RWPE2 (cell line): ENCODE measurements at regions not wholly inside any gene's neighbourhood (a gene's known extent, or its start where the extent isn't known, plus 50 kb on each side); places are given as distances from the start of the nearest gene placed in this dataset.

Experiments used
- ATAC-seq: fragments of 200-7000 bp; cut with Tn5 transposase; 3 replicates; pipeline ENCODE4 v1.9.1; 2021; ENCODE audit warnings: low read depth
- DNase-seq: peaks from one replicate; pipeline ENCODE4 v3.0.0-alpha.2; 2020; ENCODE audit warnings: low spot score
- H3K27ac ChIP-seq: fragments of 450-650 bp; 2 replicates; pipeline ENCODE4 v1.5.1; 2017; ENCODE audit warnings: mild to moderate bottlenecking; ENCODE audit not compliant: poor library complexity, severe bottlenecking
- H3K27me3 ChIP-seq: fragments of 250-450 bp; sonication (Bioruptor Pico); 2 replicates; pipeline ENCODE4 v1.5.1; 2021; ENCODE audit warnings: mild to moderate bottlenecking, moderate library complexity; ENCODE audit not compliant: insufficient read depth, poor library complexity, severe bottlenecking
- H3K36me3 ChIP-seq: fragments of 250-450 bp; sonication (Bioruptor Pico); 2 replicates; pipeline ENCODE4 v1.5.1; 2020; ENCODE audit warnings: low read depth, mild to moderate bottlenecking, moderate library complexity
- H3K4me1 ChIP-seq: fragments of 250-450 bp; sonication (Bioruptor Pico); 2 replicates; pipeline ENCODE4 v1.5.1; 2021; ENCODE audit warnings: mild to moderate bottlenecking, moderate library complexity; ENCODE audit not compliant: insufficient read depth, poor library complexity, severe bottlenecking
- H3K4me3 ChIP-seq: fragments of 250-450 bp; sonication (Bioruptor Pico); 2 replicates; pipeline ENCODE4 v1.5.1; 2021; ENCODE audit warnings: mild to moderate bottlenecking, moderate library complexity; ENCODE audit not compliant: severe bottlenecking
- H3K9me3 ChIP-seq: fragments of 250-450 bp; sonication (Bioruptor Pico); 2 replicates; pipeline ENCODE4 v1.5.1; 2021; ENCODE audit warnings: mild to moderate bottlenecking, moderate library complexity; ENCODE audit not compliant: severe bottlenecking
- CTCF ChIP-seq: fragments of 450-650 bp; IDR thresholded peaks from one replicate; pipeline ENCODE4 v1.5.1; 2017; ENCODE audit warnings: mild to moderate bottlenecking, moderate library complexity; ENCODE audit not compliant: poor library complexity, severe bottlenecking

DNA sequence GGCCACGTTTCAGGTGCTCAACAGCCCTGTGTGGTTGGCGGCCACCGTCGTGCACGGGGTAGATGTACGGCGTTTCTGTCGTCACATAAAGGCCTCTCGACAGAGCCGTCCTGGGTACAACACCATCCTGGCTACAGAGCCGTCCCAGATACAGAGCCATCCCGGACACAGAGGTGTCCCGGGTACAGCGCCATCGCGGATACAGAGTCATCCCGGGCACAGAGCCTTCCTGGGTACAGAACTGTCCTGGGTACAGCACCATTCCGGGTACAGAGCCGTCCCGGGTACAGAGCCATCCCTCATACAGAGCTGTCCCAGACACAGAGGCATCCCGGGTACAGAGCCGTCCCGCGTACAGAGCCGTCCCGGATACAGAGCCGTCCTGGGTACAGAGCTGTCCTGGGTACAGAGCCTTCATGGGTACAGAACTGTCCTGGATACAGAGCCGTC, 222.7 kb upstream of the SOX1 start:
- ATAC-seq, result no peak
- peaks cover 8% of the 10 kb centered on the region for H3K27me3 ChIP-seq
- no peak overlapping the region for H3K4me3 ChIP-seq

GRCh38 chr13:111844682-111845081, 222.3 kb upstream of the SOX1 start:
- no peak for ATAC-seq
- no peaks in the 10 kb centered on the region for H3K9me3 ChIP-seq
- no peak overlapping the region for H3K4me3 ChIP-seq
- TF ChIP-seq CTCF, result no peak
- H3K27me3 ChIP-seq, result peaks cover 8% of the 10 kb centered on the region
- no peaks in the 10 kb centered on the region for H3K4me1 ChIP-seq
- no peak overlapping the region for H3K27ac ChIP-seq
- no peaks in the 10 kb centered on the region for H3K36me3 ChIP-seq
- DNase-seq, result no peak

More for the DNA sequence above, 222.7 kb upstream of the SOX1 start:
- Histone ChIP-seq H3K36me3 (no peaks in the 10 kb centered on the region), H3K9me3 (no peaks in the 10 kb centered on the region), H3K27ac (no peak overlapping the region), H3K4me1 (no peaks in the 10 kb centered on the region)
- no peak for TF ChIP-seq CTCF
- no peak for DNase-seq

DNA sequence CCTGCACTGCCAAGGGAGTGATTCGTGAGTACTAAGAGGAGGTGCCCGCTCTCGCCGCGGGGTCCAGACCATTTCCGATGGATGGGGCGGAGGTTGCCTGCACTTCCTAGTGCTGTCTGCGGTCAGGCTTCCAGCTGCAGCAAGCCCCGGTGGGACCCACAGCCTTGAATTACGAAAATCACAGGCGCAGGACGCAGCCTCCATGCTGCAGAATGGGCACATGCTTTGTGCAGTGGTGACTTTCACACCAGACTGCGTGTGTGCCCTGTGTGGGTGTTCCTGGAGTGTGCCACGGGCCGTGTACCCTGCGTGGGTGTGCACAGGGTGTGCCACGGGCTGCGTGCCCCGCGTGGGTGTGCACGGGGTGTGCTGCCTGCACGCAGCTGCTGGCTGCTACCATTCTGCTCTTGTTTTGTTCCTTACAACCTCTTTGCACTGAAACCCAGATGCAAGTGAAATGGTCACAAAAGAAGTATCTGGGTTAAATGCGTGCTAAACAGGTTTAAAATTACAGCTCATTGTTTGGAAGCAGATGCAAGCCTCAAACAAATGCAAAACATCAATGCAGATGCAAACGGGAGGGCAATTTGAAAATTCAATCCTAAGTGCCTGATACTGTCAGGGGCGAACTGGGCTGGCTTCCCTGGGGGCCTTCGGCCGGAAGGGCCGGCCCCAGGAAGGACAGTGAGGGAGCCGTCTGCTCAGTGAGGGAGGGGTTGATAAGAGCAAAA, 221.2 kb upstream of the SOX1 start:
- H3K4me1 ChIP-seq, result no peaks in the 10 kb centered on the region
- no peak for TF ChIP-seq CTCF
- no peak for DNase-seq
- H3K27me3 ChIP-seq, result peaks cover 8% of the 10 kb centered on the region
- H3K9me3 ChIP-seq, result no peaks in the 10 kb centered on the region
- ATAC-seq, result no peak
- no peak overlapping the region for H3K27ac ChIP-seq
- H3K4me3 ChIP-seq, result no peak overlapping the region
- no peaks in the 10 kb centered on the region for H3K36me3 ChIP-seq

GRCh38 chr13:111846391-111847159, 220.4 kb upstream of the SOX1 start:
- DNase-seq, result no peak
- TF ChIP-seq CTCF, result no peak

More at GRCh38 chr13:111846391-111847159, 220.4 kb upstream of the SOX1 start:
- ATAC-seq, result no peak
- H3K9me3 ChIP-seq, result no peaks in the 10 kb centered on the region
- no peak overlapping the region for H3K4me3 ChIP-seq
- H3K27ac ChIP-seq, result no peak overlapping the region
- H3K4me1 ChIP-seq, result no peaks in the 10 kb centered on the region
- peaks cover 8% of the 10 kb centered on the region for H3K27me3 ChIP-seq
- no peaks in the 10 kb centered on the region for H3K36me3 ChIP-seq
